ENCODE measurements at regions not wholly inside any gene's neighbourhood (a gene's known extent, or its start where the extent isn't known, plus 50 kb on each side); places are given as distances from the start of the nearest gene placed in this dataset.

GRCh38 chr11:103624708-103625623 is 411.5 kb upstream of the DDI1 start:
- no peak for DNase-seq

GRCh38 chr11:103625624-103625965 is 410.8 kb upstream of the DDI1 start:
- DNase-seq: no peak

GRCh38 chr11:103628121-103628520 is 408.3 kb upstream of the DDI1 start:
- DNase-seq: no peak

GRCh38 chr11:103631841-103632240 is 404.6 kb upstream of the DDI1 start:
- no peak for DNase-seq

GRCh38 chr11:103633068-103633788 is 403.2 kb upstream of the DDI1 start:
- no peak for DNase-seq

- no peak for DNase-seq
Measured at GRCh38 chr11:103633819-103634590, 402.4 kb upstream of the DDI1 start.

- DNase-seq: no peak
Measured at GRCh38 chr11:103636232-103636631, 400.2 kb upstream of the DDI1 start.

GRCh38 chr11:103637295-103637694 is 399.1 kb upstream of the DDI1 start:
- DNase-seq: no peak

- no peak for DNase-seq
Measured at GRCh38 chr11:103637831-103638230, 398.6 kb upstream of the DDI1 start.

- DNase-seq: no peak
Measured at GRCh38 chr11:103644676-103645075, 391.8 kb upstream of the DDI1 start.

GRCh38 chr11:103648054-103648453 is 388.4 kb upstream of the DDI1 start:
- DNase-seq: no peak

GRCh38 chr11:103648670-103649400 is 387.6 kb upstream of the DDI1 start:
- DNase-seq: no peak

GRCh38 chr11:103649401-103649895 is 387.0 kb upstream of the DDI1 start:
- no peak for DNase-seq

- no peak for DNase-seq
Measured at GRCh38 chr11:103650330-103650729, 386.1 kb upstream of the DDI1 start.

- no peak for DNase-seq
Measured at GRCh38 chr11:103651341-103651998, 385.0 kb upstream of the DDI1 start.

- no peak for DNase-seq
Measured at GRCh38 chr11:103652013-103652412, 384.4 kb upstream of the DDI1 start.

- no peak for DNase-seq
Measured at GRCh38 chr11:103656382-103656781, 380.1 kb upstream of the DDI1 start.

GRCh38 chr11:103659206-103659618 is 377.2 kb upstream of the DDI1 start:
- DNase-seq: no peak

- no peak for DNase-seq
Measured at GRCh38 chr11:103659743-103660142, 376.7 kb upstream of the DDI1 start.

GRCh38 chr11:103661185-103661584 is 375.3 kb upstream of the DDI1 start:
- no peak for DNase-seq

GRCh38 chr11:103661991-103662390 is 374.4 kb upstream of the DDI1 start:
- DNase-seq: no peak

- no peak for DNase-seq
Measured at GRCh38 chr11:103662880-103663279, 373.6 kb upstream of the DDI1 start.
